ENCODE measurements at regions not wholly inside any gene's neighbourhood (a gene's known extent, or its start where the extent isn't known, plus 50 kb on each side); places are given as distances from the start of the nearest gene placed in this dataset.
"Not testable (repeated sequence)": the region's sequence is repeated elsewhere in the genome, so short reads cannot be mapped to it uniquely, and the experiment has no call there.

GRCh38 chr18:1746131-1746530, 825.2 kb downstream of the METTL4 start:
- DNase-seq, result no peak

GRCh38 chr18:1751249-1751648, 820.1 kb downstream of the METTL4 start:
- DNase-seq, result no peak

GRCh38 chr18:1760901-1761300, 810.4 kb downstream of the METTL4 start:
- no peak for DNase-seq

GRCh38 chr18:1774261-1774660, 797.0 kb downstream of the METTL4 start:
- DNase-seq, result no peak

- DNase-seq, result no peak
These were observed 793.5 kb downstream of the METTL4 start for GRCh38 chr18:1777843-1778242.

GRCh38 chr18:1778496-1779178, 792.7 kb downstream of the METTL4 start:
- DNase-seq, result no peak

- DNase-seq, result no peak
These were observed 791.7 kb downstream of the METTL4 start for GRCh38 chr18:1779587-1779986.

GRCh38 chr18:1784113-1784512, 787.2 kb downstream of the METTL4 start:
- DNase-seq, result no peak

- DNase-seq, result not testable (repeated sequence)
These were observed 785.3 kb downstream of the METTL4 start for GRCh38 chr18:1785980-1786379.

GRCh38 chr18:1796636-1797035, 774.7 kb downstream of the METTL4 start:
- DNase-seq, result no peak

GRCh38 chr18:1797235-1797634, 774.1 kb downstream of the METTL4 start:
- peak; percentile 52 for DNase-seq

- no peak for DNase-seq
These were observed 765.8 kb downstream of the METTL4 start for GRCh38 chr18:1805521-1805920.

- no peak for DNase-seq
These were observed 764.3 kb downstream of the METTL4 start for GRCh38 chr18:1806884-1807615.

GRCh38 chr18:1811282-1811681, 760.0 kb downstream of the METTL4 start:
- DNase-seq, result no peak

GRCh38 chr18:1825296-1825695, 746.0 kb downstream of the METTL4 start:
- no peak for DNase-seq

GRCh38 chr18:1840878-1841277, 730.4 kb downstream of the METTL4 start:
- DNase-seq, result no peak

GRCh38 chr18:1846640-1847039, 724.7 kb downstream of the METTL4 start:
- DNase-seq, result no peak

- DNase-seq, result no peak
These were observed 722.6 kb downstream of the METTL4 start for GRCh38 chr18:1848716-1849115.

GRCh38 chr18:1849386-1849785, 721.9 kb downstream of the METTL4 start:
- DNase-seq, result no peak

- not testable (repeated sequence) for DNase-seq
These were observed 714.0 kb downstream of the METTL4 start for GRCh38 chr18:1857281-1857680.

- DNase-seq, result no peak
These were observed 709.8 kb downstream of the METTL4 start for GRCh38 chr18:1861473-1861872.

- DNase-seq, result no peak
These were observed 705.4 kb downstream of the METTL4 start for GRCh38 chr18:1865869-1866268.

GRCh38 chr18:1872274-1872673, 699.0 kb downstream of the METTL4 start:
- DNase-seq, result no peak

GRCh38 chr18:1875219-1875618, 696.1 kb downstream of the METTL4 start:
- DNase-seq, result no peak

GRCh38 chr18:1884623-1885022, 686.7 kb downstream of the METTL4 start:
- no peak for DNase-seq
